ENCODE measurements at regions not wholly inside any gene's neighbourhood (a gene's known extent, or its start where the extent isn't known, plus 50 kb on each side); places are given as distances from the start of the nearest gene placed in this dataset.
A peak's percentile ranks its signal among the peaks of the same experiment; 100 is the strongest.

DNA sequence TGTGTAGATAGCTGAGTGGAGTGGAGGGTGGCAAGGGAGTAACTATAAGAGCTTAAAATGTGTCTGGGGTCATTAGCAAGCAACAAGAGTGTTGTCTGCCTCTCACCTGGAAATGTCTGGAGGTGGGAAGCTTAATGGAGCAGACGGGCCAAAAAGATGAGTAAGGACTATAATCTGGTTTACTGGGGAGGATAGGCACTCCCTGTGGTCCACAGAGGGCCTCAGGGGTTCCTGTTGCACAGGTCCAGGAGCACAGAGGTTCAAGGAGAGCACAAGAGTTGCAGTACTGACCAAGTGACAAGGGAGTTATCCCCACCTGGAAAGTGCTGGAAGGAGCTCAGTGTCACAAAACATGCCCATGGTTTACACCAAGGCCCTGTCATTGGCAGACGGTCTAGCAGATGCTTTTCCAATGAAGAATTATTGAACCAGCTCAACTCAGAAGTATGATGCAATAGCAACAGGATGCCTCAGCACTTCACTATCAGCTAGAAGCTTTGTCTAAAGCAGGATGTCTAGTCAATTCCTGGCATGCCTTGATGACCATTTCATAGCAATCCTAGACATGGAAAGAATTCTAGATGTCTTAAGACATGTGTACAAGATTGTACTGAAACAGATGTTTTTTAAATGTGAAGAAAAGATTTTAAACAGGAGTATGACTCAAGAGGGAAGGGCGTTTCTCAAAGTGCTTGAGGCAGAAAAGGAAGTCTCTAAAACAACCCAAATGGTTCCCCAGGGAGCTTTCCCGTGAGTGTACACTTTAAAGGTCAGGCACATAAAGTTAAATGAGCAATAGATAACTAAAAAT is 62.9 kb upstream of the SERPINE2 start:
- Histone ChIP-seq H3K27me3 (ENCODE audit: insufficient read depth, low read length) (no peaks in the 10 kb centered on the region), H3K36me3 (ENCODE audit: insufficient read depth, low read length) (no peaks in the 10 kb centered on the region), H2AFZ (ENCODE audit: low read depth, low read length) (no peak overlapping the region), H3K9me3 (ENCODE audit: insufficient read depth, low read depth, low read length) (no peaks in the 10 kb centered on the region), H3K4me2 (ENCODE audit: low read length) (peak overlapping the region; percentile 30), H3K79me2 (ENCODE audit: insufficient read depth, low read length) (no peaks in the 10 kb centered on the region), H3K4me1 (ENCODE audit: insufficient read depth, low read length) (peaks cover 14% of the 10 kb centered on the region), H3K9ac (ENCODE audit: low read length) (peak overlapping the region; percentile 2), H3K27ac (ENCODE audit: low read depth, low read length) (peak overlapping the region; percentile 73), H4K20me1 (ENCODE audit: insufficient read depth, low read length) (no peaks in the 10 kb centered on the region), H3K4me3 (ENCODE audit: insufficient read depth, low read depth, low read length) (no peak overlapping the region)
- TF ChIP-seq EZH2 (IDR thresholded peaks at IDR 0.05; ENCODE audit: insufficient read depth, low read length) (no peak), CTCF (IDR thresholded peaks at IDR 0.05; ENCODE audit: insufficient read depth, low read depth, low read length) (no peak)
- Mint-ChIP-seq H3K36me3 (ENCODE audit: low read depth, unreplicated experiment) (peaks cover 1% of the 10 kb centered on the region), H3K9me3 (ENCODE audit: unreplicated experiment) (peaks cover 6% of the 10 kb centered on the region), H3K4me3 (ENCODE audit: unreplicated experiment) (no peak overlapping the region), H3K4me1 (ENCODE audit: low read depth, unreplicated experiment) (peaks cover 33% of the 10 kb centered on the region), H3K27ac (ENCODE audit: unreplicated experiment) (peak overlapping the region; percentile 98), H3K27me3 (ENCODE audit: low read depth, unreplicated experiment) (no peaks in the 10 kb centered on the region)
- peak; percentile 97 for FAIRE-seq
- DNase-seq (ENCODE audit: low read depth) = peak; percentile 98

GRCh38 chr2:224099861-224100643 is 61.0 kb upstream of the SERPINE2 start:
- no peak overlapping the region for H3K4me3 ChIP-seq (ENCODE audit: insufficient read depth, low read depth, low read length)
- TF ChIP-seq CTCF (IDR thresholded peaks at IDR 0.05; ENCODE audit: insufficient read depth, low read depth, low read length) = no peak
- no peak for TF ChIP-seq EZH2 (IDR thresholded peaks at IDR 0.05; ENCODE audit: insufficient read depth, low read length)
- peak overlapping the region; percentile 29 for H3K27ac Mint-ChIP-seq (ENCODE audit: unreplicated experiment)
- peaks cover 6% of the 10 kb centered on the region for H3K9me3 Mint-ChIP-seq (ENCODE audit: unreplicated experiment)
- DNase-seq (ENCODE audit: low read depth) = no peak
- no peak overlapping the region for H3K4me2 ChIP-seq (ENCODE audit: low read length)
- H3K4me1 ChIP-seq (ENCODE audit: insufficient read depth, low read length) = peaks cover 14% of the 10 kb centered on the region
- no peaks in the 10 kb centered on the region for H3K9me3 ChIP-seq (ENCODE audit: insufficient read depth, low read depth, low read length)
- H4K20me1 ChIP-seq (ENCODE audit: insufficient read depth, low read length) = no peaks in the 10 kb centered on the region
- H2AFZ ChIP-seq (ENCODE audit: low read depth, low read length) = no peak overlapping the region
- H3K36me3 Mint-ChIP-seq (ENCODE audit: low read depth, unreplicated experiment) = peaks cover 1% of the 10 kb centered on the region
- no peak overlapping the region for H3K27ac ChIP-seq (ENCODE audit: low read depth, low read length)
- H3K4me1 Mint-ChIP-seq (ENCODE audit: low read depth, unreplicated experiment) = peaks cover 31% of the 10 kb centered on the region
- H3K27me3 Mint-ChIP-seq (ENCODE audit: low read depth, unreplicated experiment) = no peaks in the 10 kb centered on the region
- no peaks in the 10 kb centered on the region for H3K36me3 ChIP-seq (ENCODE audit: insufficient read depth, low read length)
- H3K4me3 Mint-ChIP-seq (ENCODE audit: unreplicated experiment) = no peak overlapping the region
- H3K79me2 ChIP-seq (ENCODE audit: insufficient read depth, low read length) = no peaks in the 10 kb centered on the region
- H3K27me3 ChIP-seq (ENCODE audit: insufficient read depth, low read length) = no peaks in the 10 kb centered on the region
- FAIRE-seq = no peak
- no peak overlapping the region for H3K9ac ChIP-seq (ENCODE audit: low read length)

Data from astrocyte (in vitro differentiated cells and primary cell).